Caco-2 (cell line): ENCODE measurements at regions not wholly inside any gene's neighbourhood (a gene's known extent, or its start where the extent isn't known, plus 50 kb on each side); places are given as distances from the start of the nearest gene placed in this dataset.

Experiments used
- BruUV-seq: library from RNA; stranded (reverse); fragments of 400-500 nt; replicated peaks from 2 replicates; lab custom pipeline; 2021; lab: Mats Ljungman, UMichigan
- CTCF ChIA-PET: fragments of 300-600 bp; sonication (Branson Sonifier 250); formaldehyde crosslinking; loops from one replicate; lab custom pipeline; 2022; ENCODE audit warnings: antibody characterized with exemption; lab: Charles Lee
- POLR2A ChIA-PET: fragments of 300-600 bp; sonication (Branson Sonifier 250); formaldehyde crosslinking; loops from one replicate; lab custom pipeline; 2022; ENCODE audit warnings: antibody characterized with exemption; lab: Charles Lee
- DNase-seq, 2 experiments: peaks; one replicate each; pipeline versions ENCODE4 v3.0.0 to v3.0.0-alpha.2; 2020 to 2022
- H3K27me3 ChIP-seq: replicated peaks from 2 replicates; pipeline ENCODE4 v1.6.0; 2011; ENCODE audit warnings: low read length; ENCODE audit not compliant: control insufficient read depth, insufficient read depth
- H3K36me3 ChIP-seq: 2 replicates; pipeline ENCODE4 v1.5.1; 2011; ENCODE audit warnings: low read length; ENCODE audit not compliant: control insufficient read depth, insufficient read depth
- H3K4me1 ChIP-seq: fragments of 250-450 bp; sonication (Bioruptor Pico); 2 replicates; pipeline ENCODE4 v1.5.1; 2020; ENCODE audit warnings: mild to moderate bottlenecking
- H3K4me3 ChIP-seq: 2 replicates; pipeline ENCODE4 v1.5.1; 2011; ENCODE audit warnings: low read depth, mild to moderate bottlenecking, control low read depth, low read length
- H3K9me3 ChIP-seq: fragments of 250-450 bp; sonication (Bioruptor Pico); 2 replicates; pipeline ENCODE4 v1.5.1; 2020; ENCODE audit warnings: mild to moderate bottlenecking, moderate library complexity
- H3K27ac Mint-ChIP-seq: one replicate; pipeline ENCODE4 v1.8.0; 2022; ENCODE audit warnings: mixed read lengths; ENCODE audit not compliant: unreplicated experiment
- H3K27me3 Mint-ChIP-seq: one replicate; pipeline ENCODE4 v1.8.0; 2022; ENCODE audit warnings: mixed read lengths; ENCODE audit not compliant: insufficient read depth, unreplicated experiment
- H3K36me3 Mint-ChIP-seq: one replicate; pipeline ENCODE4 v1.8.0; 2022; ENCODE audit warnings: mild to moderate bottlenecking, mixed read lengths; ENCODE audit not compliant: insufficient read depth, unreplicated experiment
- H3K4me1 Mint-ChIP-seq: one replicate; pipeline ENCODE4 v1.8.0; 2022; ENCODE audit warnings: low read depth, mixed read lengths; ENCODE audit not compliant: unreplicated experiment
- H3K4me3 Mint-ChIP-seq: one replicate; pipeline ENCODE4 v1.8.0; 2022; ENCODE audit warnings: mild to moderate bottlenecking, moderate library complexity, mixed read lengths; ENCODE audit not compliant: unreplicated experiment
- H3K9me3 Mint-ChIP-seq: one replicate; pipeline ENCODE4 v1.8.0; 2022; ENCODE audit warnings: mixed read lengths; ENCODE audit not compliant: unreplicated experiment
- CTCF ChIP-seq, 2 experiments: fragments of 200-600 bp in 1 of 2; IDR thresholded peaks; 1 replicate in 1 of 2; 2 replicates in 1 of 2; pipeline versions ENCODE4 v1.5.1 to v1.8.0; 2011 to 2022; ENCODE audit warnings: antibody characterized with exemption in 1 of 2, control low read depth in 1 of 2, inconsistent platforms in 1 of 2, low read depth in 1 of 2, low read length in 1 of 2, mild to moderate bottlenecking in 1 of 2, moderate library complexity in 1 of 2; ENCODE audit not compliant: insufficient read depth in 1 of 2, severe bottlenecking in 1 of 2, unreplicated experiment in 1 of 2
- intact Hi-C: fragments of 100-400 bp; cut with micrococcal nuclease; formaldehyde crosslinking; loops from one replicate; pipeline ENCODE4 v1.10.0; 2022; ENCODE audit not compliant: unreplicated experiment

GRCh38 chr6:166765234-166765541 lies 138.1 kb upstream of the RPS6KA2 start:
- CTCF ChIA-PET = no interaction called here
- Mint-ChIP-seq H3K9me3 (no peaks in the 10 kb centered on the region), H3K27ac (no peak overlapping the region)

DNA sequence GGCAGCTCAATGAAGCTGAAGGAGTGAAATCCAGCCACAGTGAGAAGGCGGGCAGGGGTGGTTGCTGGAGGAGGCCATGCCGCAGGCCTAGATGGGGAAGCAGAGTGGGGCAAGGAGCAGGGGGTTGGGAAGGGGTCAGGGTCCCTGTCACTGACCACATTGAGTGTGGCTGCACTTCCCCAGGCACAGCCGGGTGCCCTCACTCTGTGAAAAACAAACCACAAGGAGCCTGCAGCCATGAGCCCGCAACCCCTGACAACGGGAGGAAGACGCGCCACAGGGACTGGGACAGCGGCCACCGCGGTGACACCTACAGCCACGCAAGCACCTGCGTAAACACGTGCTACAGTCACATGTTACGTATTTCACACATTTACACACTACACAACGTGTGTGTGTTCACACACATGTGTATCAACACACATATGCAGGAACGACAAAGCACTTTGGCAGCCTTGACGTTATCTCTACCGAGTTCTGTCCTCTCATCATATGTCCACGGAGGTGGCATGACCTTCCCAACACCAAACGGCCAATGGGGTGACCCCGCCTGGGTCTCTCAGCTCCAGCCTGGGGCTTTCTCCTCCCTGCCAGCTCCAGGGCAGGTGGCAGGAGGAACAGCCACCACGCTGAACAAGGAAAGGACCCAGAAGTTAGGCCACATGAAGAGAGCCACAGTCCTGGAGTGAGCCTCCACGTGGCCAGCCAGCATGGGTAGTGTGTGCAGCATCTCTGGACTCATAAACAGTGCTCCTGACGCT lies 137.6 kb upstream of the RPS6KA2 start:
- Histone ChIP-seq H3K36me3 (no peaks in the 10 kb centered on the region), H3K9me3 (no peaks in the 10 kb centered on the region), H3K4me3 (no peak overlapping the region), H3K4me1 (no peaks in the 10 kb centered on the region), H3K27me3 (no peaks in the 10 kb centered on the region)
- no peak overlapping the region for H3K4me3 Mint-ChIP-seq
- no peak overlapping the region for H3K27ac Mint-ChIP-seq
- H3K36me3 Mint-ChIP-seq = no peaks in the 10 kb centered on the region
- CTCF ChIA-PET = no interaction called here
- no TSS peak for BruUV-seq
- peaks cover 10% of the 10 kb centered on the region for H3K4me1 Mint-ChIP-seq
- no peak for TF ChIP-seq CTCF (IDR thresholded peaks at IDR 0.05; ENCODE audit: insufficient read depth in 1 of 2, low read depth in 1 of 2, low read length in 1 of 2, severe bottlenecking in 1 of 2, unreplicated experiment in 1 of 2)
- POLR2A ChIA-PET = no interaction called here
- H3K9me3 Mint-ChIP-seq = no peaks in the 10 kb centered on the region
- DNase-seq = no peak
- H3K27me3 Mint-ChIP-seq = peaks cover 3% of the 10 kb centered on the region
- intact Hi-C loops = loop anchor here (10.0 kb wide), 1 partner anchor 330 kb away; no protein-coding TSS in a partner anchor

More at GRCh38 chr6:166765234-166765541, 138.1 kb upstream of the RPS6KA2 start:
- Histone ChIP-seq H3K36me3 (no peaks in the 10 kb centered on the region), H3K9me3 (no peaks in the 10 kb centered on the region), H3K27me3 (no peaks in the 10 kb centered on the region), H3K4me1 (no peaks in the 10 kb centered on the region), H3K4me3 (no peak overlapping the region)
- no peak for TF ChIP-seq CTCF (IDR thresholded peaks at IDR 0.05; ENCODE audit: insufficient read depth in 1 of 2, low read depth in 1 of 2, low read length in 1 of 2, severe bottlenecking in 1 of 2, unreplicated experiment in 1 of 2)
- Mint-ChIP-seq H3K27me3 (no peaks in the 10 kb centered on the region), H3K36me3 (no peaks in the 10 kb centered on the region), H3K4me3 (no peak overlapping the region), H3K4me1 (peaks cover 10% of the 10 kb centered on the region)
- intact Hi-C loops = loop anchor here (10.0 kb wide), 1 partner anchor 330 kb away; no protein-coding TSS in a partner anchor
- no TSS peak for BruUV-seq
- no peak for DNase-seq
- POLR2A ChIA-PET = no interaction called here

DNA sequence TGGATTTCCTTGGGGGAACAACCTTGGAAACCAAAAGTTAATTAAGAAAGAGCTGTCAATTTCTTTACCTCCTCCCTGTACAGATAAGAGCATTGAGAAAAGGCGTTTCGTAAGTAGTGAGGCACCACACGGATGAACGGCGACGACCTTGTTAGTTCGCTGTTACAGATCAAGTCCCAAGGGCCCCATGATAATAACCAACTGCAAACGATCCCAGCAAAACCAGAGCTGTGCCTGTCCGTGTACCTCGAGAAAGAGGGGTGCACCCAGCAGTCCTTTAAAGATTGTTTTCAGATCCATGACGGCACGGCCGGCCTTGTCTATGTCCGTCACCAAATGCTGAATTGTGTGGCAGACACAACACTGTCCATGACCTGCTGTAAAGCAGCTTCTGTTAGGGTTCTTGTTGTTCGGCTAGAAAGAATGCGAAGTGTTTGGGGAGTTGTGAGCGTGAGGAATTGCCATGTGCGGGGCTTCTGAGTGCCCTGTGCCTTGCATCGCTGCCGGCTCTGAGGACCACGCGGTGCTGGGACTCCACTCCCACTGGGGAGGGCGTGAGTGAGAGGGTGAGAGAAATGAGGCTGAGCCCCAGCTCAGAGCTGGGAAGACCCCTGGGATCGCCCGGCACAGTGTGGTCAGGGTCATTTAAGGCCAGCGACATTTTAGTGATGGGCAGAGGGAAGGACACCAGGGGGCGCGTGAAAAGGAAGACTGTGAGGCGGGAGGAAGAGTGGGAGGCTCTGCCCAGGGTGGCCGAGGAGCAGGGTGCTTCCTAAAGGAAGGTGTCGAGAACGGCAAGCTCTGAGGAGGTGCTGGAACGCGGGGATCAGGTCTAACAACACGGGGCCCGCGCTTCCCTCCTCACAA lies 136.8 kb upstream of the RPS6KA2 start:
- H3K36me3 Mint-ChIP-seq = no peaks in the 10 kb centered on the region
- ChIA-PET CTCF (interaction anchor here (0.9 kb wide), 1 partner anchor 11 kb away, joined by 3 read pairs; no protein-coding TSS in a partner anchor), POLR2A (no interaction called here)
- DNase-seq = no peak
- H3K27ac Mint-ChIP-seq = no peak overlapping the region
- TF ChIP-seq CTCF (IDR thresholded peaks at IDR 0.05; ENCODE audit: insufficient read depth in 1 of 2, low read depth in 1 of 2, low read length in 1 of 2, severe bottlenecking in 1 of 2, unreplicated experiment in 1 of 2) = no peak
- H3K4me3 Mint-ChIP-seq = no peak overlapping the region
- intact Hi-C loops = loop anchor here (10.0 kb wide), 1 partner anchor 329 kb away; no protein-coding TSS in a partner anchor
- peaks cover 3% of the 10 kb centered on the region for H3K27me3 Mint-ChIP-seq
- Histone ChIP-seq H3K9me3 (no peaks in the 10 kb centered on the region), H3K27me3 (no peaks in the 10 kb centered on the region), H3K36me3 (no peaks in the 10 kb centered on the region), H3K4me1 (no peaks in the 10 kb centered on the region), H3K4me3 (no peak overlapping the region)
- peaks cover 10% of the 10 kb centered on the region for H3K4me1 Mint-ChIP-seq
- no TSS peak for BruUV-seq
- H3K9me3 Mint-ChIP-seq = no peaks in the 10 kb centered on the region
